ENCODE measurements at regions not wholly inside any gene's neighbourhood (a gene's known extent, or its start where the extent isn't known, plus 50 kb on each side); places are given as distances from the start of the nearest gene placed in this dataset.

GRCh38 chr2:52308156-52308555 is 1276.2 kb upstream of the NRXN1 start:
- 72 to 87% (median 75%) methylated on average over 2 of the region's 2 CpGs for WGBS, 3 donors
- H3K4me1 ChIP-seq (ENCODE audit: insufficient read depth): no peaks in the 10 kb centered on the region
- no peaks in the 10 kb centered on the region for H3K36me3 ChIP-seq
- no peaks in the 10 kb centered on the region for H3K27me3 ChIP-seq
- no peak overlapping the region for H3K4me3 ChIP-seq
- TF ChIP-seq EP300 (IDR thresholded peaks at IDR 0.05): no peak
- no peak for TF ChIP-seq POLR2A (IDR thresholded peaks at IDR 0.05)
- no peak for TF ChIP-seq CTCF (IDR thresholded peaks at IDR 0.05)
- no peak overlapping the region for H3K27ac ChIP-seq
- no peak for DNase-seq
- H3K9me3 ChIP-seq: no peaks in the 10 kb centered on the region
- intact Hi-C loops (cut with DNase I): no loop called here

- intact Hi-C loops (cut with DNase I): no loop called here
- TF ChIP-seq POLR2A (IDR thresholded peaks at IDR 0.05) (no peak), EP300 (IDR thresholded peaks at IDR 0.05) (no peak)
- DNase-seq: no peak
- no peaks in the 10 kb centered on the region for H3K4me1 ChIP-seq (ENCODE audit: insufficient read depth)
- no peaks in the 10 kb centered on the region for H3K9me3 ChIP-seq
- H3K27ac ChIP-seq: no peak overlapping the region
- H3K36me3 ChIP-seq: no peaks in the 10 kb centered on the region
- 46 to 74% (median 60%) methylated on average over 1 of the region's 1 CpG for WGBS, 3 donors
- H3K4me3 ChIP-seq: no peak overlapping the region
- H3K27me3 ChIP-seq: no peaks in the 10 kb centered on the region
Measured at GRCh38 chr2:52294628-52295027, 1262.7 kb upstream of the NRXN1 start.

GRCh38 chr2:52292801-52293200 is 1260.9 kb upstream of the NRXN1 start:
- intact Hi-C loops (cut with DNase I): no loop called here
- Histone ChIP-seq H3K4me3 (no peak overlapping the region), H3K27me3 (no peaks in the 10 kb centered on the region), H3K9me3 (no peaks in the 10 kb centered on the region), H3K36me3 (no peaks in the 10 kb centered on the region), H3K4me1 (ENCODE audit: insufficient read depth) (no peaks in the 10 kb centered on the region), H3K27ac (no peak overlapping the region)
- TF ChIP-seq POLR2A (IDR thresholded peaks at IDR 0.05) (no peak), CTCF (IDR thresholded peaks at IDR 0.05) (no peak), EP300 (IDR thresholded peaks at IDR 0.05) (no peak)
- WGBS, 3 donors: 57 to 68% (median 64%) methylated on average over 1 of the region's 1 CpG
- DNase-seq: no peak

GRCh38 chr2:52289741-52290140 is 1257.8 kb upstream of the NRXN1 start:
- Histone ChIP-seq H3K27ac (no peak overlapping the region), H3K27me3 (no peaks in the 10 kb centered on the region), H3K36me3 (no peaks in the 10 kb centered on the region), H3K4me1 (ENCODE audit: insufficient read depth) (no peaks in the 10 kb centered on the region), H3K4me3 (no peak overlapping the region), H3K9me3 (no peaks in the 10 kb centered on the region)
- TF ChIP-seq EP300 (IDR thresholded peaks at IDR 0.05): no peak
- no peak for TF ChIP-seq CTCF (IDR thresholded peaks at IDR 0.05)
- no peak for TF ChIP-seq POLR2A (IDR thresholded peaks at IDR 0.05)
- intact Hi-C loops (cut with DNase I): no loop called here
- DNase-seq: no peak

GRCh38 chr2:52288596-52288995 is 1256.7 kb upstream of the NRXN1 start:
- Histone ChIP-seq H3K4me1 (ENCODE audit: insufficient read depth) (no peaks in the 10 kb centered on the region), H3K27ac (no peak overlapping the region), H3K9me3 (no peaks in the 10 kb centered on the region), H3K36me3 (no peaks in the 10 kb centered on the region), H3K4me3 (no peak overlapping the region), H3K27me3 (no peaks in the 10 kb centered on the region)
- TF ChIP-seq CTCF (IDR thresholded peaks at IDR 0.05): no peak
- TF ChIP-seq EP300 (IDR thresholded peaks at IDR 0.05): no peak
- TF ChIP-seq POLR2A (IDR thresholded peaks at IDR 0.05): no peak
- intact Hi-C loops (cut with DNase I): no loop called here
- DNase-seq: no peak
